ENCODE measurements at regions not wholly inside any gene's neighbourhood (a gene's known extent, or its start where the extent isn't known, plus 50 kb on each side); places are given as distances from the start of the nearest gene placed in this dataset.

DNA sequence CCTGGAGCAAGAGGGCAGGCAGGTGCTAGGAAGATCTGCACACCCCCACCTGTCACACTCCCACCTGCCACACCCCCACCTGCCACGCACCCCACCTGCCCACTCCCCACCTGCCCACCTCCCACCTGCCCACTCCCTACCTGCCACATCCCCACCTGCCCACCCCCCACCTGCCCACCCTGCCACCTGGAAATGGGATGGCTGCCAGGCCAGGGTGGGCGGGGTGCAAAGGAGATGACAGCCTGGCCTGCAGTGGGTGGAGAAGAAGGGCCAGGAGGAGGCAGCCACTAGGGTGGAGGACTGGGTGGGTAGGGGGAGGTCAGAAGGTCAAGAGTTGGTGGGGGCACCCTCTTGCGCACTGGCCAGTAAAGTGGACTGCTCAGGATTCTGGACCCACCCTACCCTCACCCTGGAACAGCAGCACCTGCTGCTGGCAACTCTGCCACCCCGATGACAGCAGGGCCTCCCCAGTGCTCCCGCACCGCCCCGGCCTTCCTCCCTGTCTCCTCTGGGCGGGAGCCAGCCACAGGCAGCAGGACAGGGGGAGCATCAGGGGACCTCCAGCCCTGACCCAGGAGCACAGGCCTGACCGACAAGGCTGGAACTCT lies 66.8 kb upstream of the NKX1-1 start:
- no peak for DNase-seq

DNA sequence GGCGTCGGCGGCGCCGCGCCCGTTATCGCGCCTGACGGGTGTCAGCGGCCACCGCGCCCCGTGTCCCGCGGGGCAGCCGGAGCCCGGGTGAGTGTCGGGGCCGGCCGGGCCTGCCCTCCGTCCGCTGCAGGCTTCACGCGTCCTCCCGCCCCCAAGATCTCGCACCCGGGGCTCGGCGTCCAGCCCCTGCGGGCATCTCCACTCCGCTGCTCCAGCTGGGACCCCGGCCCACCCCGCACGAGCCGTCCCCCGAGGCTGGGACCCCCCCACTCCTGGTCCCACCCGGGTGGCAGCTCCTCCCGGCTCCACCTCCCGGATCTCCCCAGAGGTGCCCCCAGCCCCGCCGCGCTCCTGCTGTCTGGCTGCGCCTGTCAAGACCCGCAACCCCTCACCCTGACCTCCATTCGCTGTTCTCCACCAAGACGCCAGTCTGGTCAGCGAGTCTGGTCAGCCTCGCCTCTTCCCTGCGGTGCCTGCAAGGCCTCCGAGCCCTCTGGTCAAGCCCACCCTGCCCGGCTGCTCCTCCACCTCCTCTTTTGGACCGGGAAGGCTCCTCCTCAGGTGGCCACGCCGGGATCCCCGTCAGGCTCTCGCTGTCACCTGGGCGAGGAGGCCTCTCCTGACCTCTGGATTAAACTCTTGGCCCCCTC lies 66.0 kb upstream of the NKX1-1 start:
- DNase-seq = no peak

DNA sequence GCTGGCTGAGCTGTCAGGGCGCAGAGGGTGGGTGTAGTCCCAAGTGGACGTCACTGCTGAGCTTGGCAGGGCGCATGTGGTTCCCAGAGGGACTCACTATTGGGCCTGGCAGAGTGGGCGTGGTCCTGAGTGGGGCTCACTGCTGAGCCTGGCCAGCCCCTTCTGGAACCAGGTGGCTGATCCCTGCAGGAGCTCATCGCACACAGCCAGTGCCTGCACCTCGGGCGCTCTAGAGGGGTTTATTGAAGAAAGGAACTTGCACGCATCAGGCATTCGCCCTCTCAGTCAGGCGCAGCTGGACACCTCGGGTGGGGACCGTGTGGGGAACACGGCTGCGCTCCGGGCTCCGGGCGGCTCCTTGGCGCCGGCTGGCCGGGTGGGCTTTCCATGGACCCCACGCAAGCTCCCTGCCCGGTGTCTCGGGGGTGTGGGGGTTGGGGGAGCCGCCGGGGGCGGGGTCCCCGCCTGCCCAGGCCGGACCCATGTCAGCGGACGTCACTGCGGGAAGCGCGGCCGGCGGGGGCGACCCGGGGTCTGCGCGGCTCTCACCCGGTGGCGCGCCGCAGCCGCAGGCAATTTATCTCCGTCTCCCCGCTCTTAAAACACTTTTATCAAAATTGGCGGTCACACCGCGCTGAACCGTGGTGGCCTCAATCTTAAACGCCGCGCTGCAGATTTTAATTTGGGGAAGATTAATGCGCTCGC lies 65.4 kb upstream of the NKX1-1 start:
- no peak for DNase-seq

GRCh38 chr4:1470816-1471442 lies 64.7 kb upstream of the NKX1-1 start:
- DNase-seq = no peak

DNA sequence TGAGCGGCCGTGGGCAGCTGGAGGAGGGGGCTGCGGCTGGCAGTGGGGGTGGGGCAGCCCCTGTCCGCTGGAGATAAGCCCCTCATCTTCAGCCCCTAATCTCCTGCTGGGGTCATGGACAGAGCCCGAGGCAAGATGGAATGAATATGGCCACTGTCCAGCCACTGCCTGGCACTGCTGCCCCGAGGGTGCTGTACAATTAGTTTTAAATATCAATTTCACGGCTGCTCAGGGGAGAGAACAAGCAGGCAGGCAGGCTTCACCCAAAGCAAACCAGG lies 64.1 kb upstream of the NKX1-1 start:
- DNase-seq = no peak

DNA sequence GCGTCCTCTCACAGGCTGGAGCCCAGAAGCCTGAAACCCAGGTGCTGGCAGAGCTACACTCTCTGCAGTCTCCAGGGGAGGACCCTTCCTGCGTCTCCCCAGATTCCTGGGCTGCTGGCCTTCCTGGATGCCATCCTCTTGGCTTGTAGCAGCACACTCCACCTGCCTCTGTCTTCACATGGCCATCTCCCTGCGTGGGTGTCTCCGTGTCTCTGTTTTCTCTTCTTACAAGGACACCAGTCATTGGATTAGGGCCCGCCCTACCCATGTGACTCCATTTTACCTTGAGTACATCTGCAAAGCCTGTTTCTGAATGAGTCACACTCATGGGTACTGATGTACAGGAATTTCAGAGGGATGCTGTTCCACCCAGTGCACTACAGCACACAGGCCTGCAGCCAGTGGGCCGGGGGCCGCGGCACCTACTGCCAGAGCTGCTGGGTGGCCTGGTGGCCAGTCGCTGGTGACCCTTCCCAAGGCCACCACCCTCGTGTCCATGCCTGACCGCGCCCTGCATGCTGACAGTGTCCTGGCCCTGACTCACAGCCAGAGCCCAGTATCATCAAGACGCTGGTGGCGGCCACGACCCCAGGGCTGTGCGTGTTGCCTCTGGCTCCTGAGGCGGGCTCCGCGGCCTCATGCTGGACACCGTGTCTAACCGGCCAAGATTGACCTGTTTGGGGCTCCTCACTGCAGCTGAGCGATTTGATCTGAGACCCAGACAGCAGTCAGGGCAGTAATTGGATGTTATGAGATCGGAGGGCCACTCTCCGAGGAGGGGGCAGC lies 63.6 kb upstream of the NKX1-1 start:
- no peak for DNase-seq

GRCh38 chr4:1469043-1469442 lies 62.8 kb upstream of the NKX1-1 start:
- DNase-seq = no peak

DNA sequence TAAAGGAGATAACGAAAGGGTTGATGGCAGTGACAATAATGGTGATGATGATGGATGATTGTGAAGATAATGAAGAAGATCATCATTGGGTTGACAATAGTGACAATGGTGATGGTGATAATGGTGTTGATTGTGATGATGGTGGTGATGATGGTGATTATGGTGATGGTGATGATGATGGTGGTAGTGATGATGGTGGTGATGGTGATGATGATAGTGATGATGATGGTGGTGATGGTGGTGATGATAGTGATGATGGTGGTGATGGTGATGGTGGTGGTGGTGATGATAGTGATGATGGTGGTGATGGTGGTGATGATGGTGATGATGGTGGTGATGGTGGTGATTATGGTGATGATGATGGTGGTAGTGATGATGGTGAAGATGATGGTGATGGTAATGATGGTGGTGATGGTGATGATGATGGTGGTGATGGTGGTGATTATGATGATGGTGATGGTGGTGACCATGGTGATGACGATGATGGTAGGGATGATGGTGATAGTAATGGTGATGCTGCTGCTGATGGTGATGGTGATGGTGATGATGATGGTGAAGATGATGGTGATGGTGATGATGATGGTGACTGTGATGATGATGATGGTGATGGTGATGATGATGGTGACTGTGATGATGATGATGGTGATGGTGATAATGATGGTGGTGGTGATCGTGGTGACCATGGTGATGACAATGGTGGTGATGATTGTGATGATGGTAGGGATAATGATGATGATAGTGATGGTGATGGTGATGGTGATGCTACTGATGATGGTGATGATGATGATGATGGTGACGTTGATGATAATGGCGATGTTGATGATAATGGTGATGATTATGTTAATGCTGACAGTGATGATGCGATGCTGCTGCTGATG lies 61.6 kb upstream of the NKX1-1 start:
- no peak for DNase-seq

GRCh38 chr4:1466863-1467165 lies 60.6 kb upstream of the NKX1-1 start:
- DNase-seq = no peak

GRCh38 chr4:1466034-1466862 lies 60.0 kb upstream of the NKX1-1 start:
- no peak for DNase-seq

DNA sequence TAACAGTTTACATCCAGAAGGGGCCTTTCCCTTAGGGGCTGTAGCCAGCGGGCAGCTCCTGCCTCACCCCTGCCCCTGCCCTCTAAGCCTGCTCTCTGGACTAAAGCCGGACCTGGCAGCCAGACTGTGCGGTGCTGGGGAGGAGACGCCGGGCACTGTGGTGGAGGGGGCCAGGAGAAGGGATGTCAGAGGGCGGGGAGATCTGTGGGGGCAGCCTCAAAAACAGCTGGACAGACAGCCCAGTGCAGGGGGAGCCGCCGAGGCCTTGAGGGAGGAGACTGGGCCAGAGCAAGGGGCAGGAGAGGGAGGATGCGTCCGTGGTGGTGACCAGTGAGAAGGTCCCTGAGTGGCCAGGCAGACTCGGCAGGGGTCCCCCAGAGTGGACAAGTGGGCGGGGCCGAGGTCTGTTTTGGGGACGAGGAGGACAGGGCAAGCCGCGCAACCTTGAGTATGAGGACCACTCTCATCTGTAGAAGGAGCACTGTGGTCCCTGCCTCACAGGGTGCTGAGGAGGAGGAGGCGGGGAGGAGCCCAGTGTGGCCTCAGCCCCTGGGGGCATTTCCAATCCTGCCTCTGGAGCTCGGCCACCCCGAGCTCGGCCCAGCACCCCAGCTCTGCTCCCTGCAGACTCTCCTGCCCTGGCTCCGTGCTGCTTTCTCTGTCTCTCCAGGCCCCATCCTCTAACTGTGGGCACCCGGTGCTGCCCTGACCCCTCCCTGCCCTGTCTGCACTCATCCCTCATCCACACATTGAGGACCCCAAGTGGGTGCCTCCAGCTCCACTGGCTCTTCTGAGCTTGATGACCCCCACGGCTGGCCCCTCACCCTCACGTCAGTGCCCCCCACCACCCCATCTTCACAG lies 59.2 kb upstream of the NKX1-1 start:
- DNase-seq = no peak

GRCh38 chr4:1464581-1465171 lies 58.4 kb upstream of the NKX1-1 start:
- DNase-seq = no peak

DNA sequence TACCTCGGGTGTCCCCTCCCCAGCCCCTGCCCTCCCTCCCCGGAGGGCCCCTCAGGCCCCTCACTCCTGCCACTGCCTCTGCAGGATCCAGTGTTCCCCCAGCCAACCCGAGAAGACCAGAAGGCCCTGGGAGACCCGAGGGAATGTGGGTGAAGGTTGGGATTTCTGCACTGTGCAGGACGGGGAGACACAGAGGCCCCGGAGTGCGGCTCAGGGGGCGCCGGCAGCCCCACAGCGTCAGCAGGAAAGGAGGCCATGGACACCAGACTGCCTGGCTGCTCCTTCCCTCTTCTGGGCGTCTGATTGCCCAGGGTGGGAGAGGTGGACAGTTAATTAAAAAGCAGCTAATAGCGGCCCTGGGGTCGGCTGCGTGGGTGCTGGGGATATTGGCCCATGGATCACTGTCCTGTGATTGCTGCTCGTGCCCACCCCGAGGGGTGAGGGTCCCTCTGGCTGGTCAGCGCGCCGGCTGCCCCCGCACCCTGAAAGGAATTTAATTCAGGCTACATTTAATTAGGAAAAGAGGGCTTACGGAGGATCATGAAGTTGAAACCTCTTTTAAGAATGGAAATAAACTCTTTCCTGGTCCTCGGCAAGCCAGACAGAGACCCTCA lies 57.8 kb upstream of the NKX1-1 start:
- DNase-seq = no peak

DNA sequence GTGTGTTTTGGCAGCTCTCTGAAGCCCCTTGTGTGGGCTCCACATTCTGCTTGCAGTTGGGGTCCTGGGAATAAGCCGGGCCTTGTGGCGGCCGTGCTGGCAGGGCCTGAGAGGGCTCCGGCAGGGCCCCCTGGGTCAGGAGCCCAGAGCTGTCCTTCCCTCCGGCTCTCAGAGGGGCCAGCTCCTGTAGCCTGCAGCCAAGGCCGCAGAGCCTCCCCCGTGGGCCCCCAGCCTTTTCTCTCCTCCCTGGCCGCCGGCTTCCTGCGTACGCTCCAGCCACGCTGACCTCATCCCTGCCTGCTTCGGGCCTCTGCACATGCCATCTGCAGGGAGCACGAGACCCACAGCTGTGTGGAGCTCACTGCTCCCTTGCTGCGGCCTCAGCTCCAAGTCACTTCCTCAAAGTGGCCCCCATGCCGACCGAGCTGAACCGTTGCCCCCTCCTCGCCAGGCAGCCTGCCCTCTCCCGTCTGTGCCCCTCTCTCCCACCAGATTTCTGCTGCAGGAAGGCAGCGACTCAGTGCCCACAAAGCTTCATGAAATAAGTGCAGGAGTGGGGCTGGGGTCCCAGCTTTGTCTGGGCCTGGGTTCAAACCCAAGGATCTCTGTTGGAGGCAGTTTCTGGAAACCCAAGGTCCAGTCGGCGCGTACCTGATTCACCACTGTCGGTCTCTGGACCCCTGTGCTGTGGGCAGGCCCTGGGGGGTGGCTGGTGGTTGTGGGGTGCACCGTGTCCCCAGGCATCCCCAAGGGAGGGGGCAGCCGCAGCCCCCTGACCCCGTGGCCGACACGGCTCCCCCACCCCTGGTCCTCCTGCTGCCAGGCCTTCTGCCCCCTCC lies 57.1 kb upstream of the NKX1-1 start:
- no peak for DNase-seq

- DNase-seq = no peak
Observed at GRCh38 chr4:1462768-1463075, 56.5 kb upstream of the NKX1-1 start.

GRCh38 chr4:1462009-1462767 lies 55.9 kb upstream of the NKX1-1 start:
- no peak for DNase-seq

DNA sequence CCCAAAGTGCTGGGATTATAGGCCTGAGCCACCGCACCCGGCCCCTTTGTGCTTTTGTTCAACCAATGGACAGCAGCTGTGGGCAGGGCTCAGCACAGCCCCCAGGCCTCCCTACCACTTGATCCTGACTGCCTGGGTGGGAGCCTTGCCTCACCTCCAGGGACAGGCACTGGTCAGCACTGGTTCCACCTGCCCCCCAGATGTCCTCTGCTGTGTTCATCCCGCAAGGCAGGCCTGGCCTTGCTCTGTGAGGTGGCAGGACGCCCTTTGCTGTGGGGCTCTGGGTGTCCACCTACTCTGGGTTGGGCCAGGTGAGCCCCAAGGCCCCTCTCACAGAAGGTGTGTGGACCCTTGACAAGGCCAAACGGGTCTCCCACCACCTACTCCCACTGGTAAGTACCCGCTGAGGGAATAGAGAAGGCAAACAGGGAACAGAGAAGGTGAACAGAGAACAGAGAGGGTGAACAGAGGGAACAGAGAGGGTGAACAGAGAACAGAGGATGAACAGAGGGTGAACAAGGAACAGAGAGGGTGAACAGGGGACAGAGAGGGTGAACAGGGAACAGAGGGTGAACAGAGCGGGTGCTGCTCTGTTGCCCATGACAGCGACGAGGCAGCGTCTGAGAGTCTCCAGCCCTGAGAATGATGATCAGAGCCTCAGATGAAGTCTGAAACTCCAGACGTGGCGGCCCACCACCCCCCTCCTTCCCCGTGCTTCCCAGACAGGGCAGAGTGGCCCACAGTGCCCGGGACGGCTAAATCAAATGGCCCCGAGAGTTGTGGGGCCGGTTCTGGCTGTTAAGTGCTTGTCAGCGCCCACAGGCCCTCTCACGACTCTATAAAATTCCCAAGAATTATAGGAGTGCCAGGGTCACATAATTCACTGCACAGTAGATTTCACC lies 55.0 kb upstream of the NKX1-1 start:
- no peak for DNase-seq

Data from DMS53 (cell line).